Head of caudate nucleus (tissue), 42 donors: ENCODE measurements at regions not wholly inside any gene's neighbourhood (a gene's known extent, or its start where the extent isn't known, plus 50 kb on each side); places are given as distances from the start of the nearest gene placed in this dataset.

ENCODE experiments used
- DNase-seq, 42 donors: peaks; one replicate each; pipeline versions ENCODE4 v3.0.0 to v3.0.0-alpha.2; 2020 to 2021; ENCODE audit warnings: mixed read lengths in 7 of 42
- intact Hi-C: fragments of 100-400 bp; cut with DNase I; formaldehyde crosslinking; loops from one replicate; pipeline ENCODE4 v1.15.0; 2022

- DNase-seq, result peak in 9 of 42 donors; percentile 4 to 62 (median 14)
- intact Hi-C loops, result no loop called here
These were observed 235.0 kb upstream of the KBTBD8 start for GRCh38 chr3:66762916-66763693.

GRCh38 chr3:66778107-66778506 is 220.0 kb upstream of the KBTBD8 start:
- DNase-seq, result no peak
- intact Hi-C loops, result no loop called here

- no peak for DNase-seq
- intact Hi-C loops, result no loop called here
These were observed 219.3 kb upstream of the KBTBD8 start for GRCh38 chr3:66778777-66779176.

GRCh38 chr3:66785191-66785909 is 212.8 kb upstream of the KBTBD8 start:
- DNase-seq, result no peak
- intact Hi-C loops, result no loop called here

GRCh38 chr3:66789580-66790237 is 208.4 kb upstream of the KBTBD8 start:
- DNase-seq, result no peak

GRCh38 chr3:66792086-66792485 is 206.0 kb upstream of the KBTBD8 start:
- DNase-seq, result no peak
- intact Hi-C loops, result no loop called here

More at GRCh38 chr3:66789580-66790237, 208.4 kb upstream of the KBTBD8 start:
- intact Hi-C loops, result no loop called here

GRCh38 chr3:66795365-66795764 is 202.7 kb upstream of the KBTBD8 start:
- no peak for DNase-seq
- intact Hi-C loops, result no loop called here

GRCh38 chr3:66796343-66796742 is 201.8 kb upstream of the KBTBD8 start:
- DNase-seq, result no peak
- intact Hi-C loops, result no loop called here

GRCh38 chr3:66797889-66798560 is 200.1 kb upstream of the KBTBD8 start:
- peak; percentile 11 to 86 (median 60) for DNase-seq

GRCh38 chr3:66800941-66801545 is 197.1 kb upstream of the KBTBD8 start:
- intact Hi-C loops, result no loop called here
- DNase-seq, result no peak

More at GRCh38 chr3:66797889-66798560, 200.1 kb upstream of the KBTBD8 start:
- intact Hi-C loops, result no loop called here

GRCh38 chr3:66803206-66803605 is 194.9 kb upstream of the KBTBD8 start:
- intact Hi-C loops, result no loop called here
- DNase-seq, result peak in 11 of 42 donors; percentile 12 to 62 (median 25)

- DNase-seq, result no peak
- intact Hi-C loops, result no loop called here
These were observed 194.1 kb upstream of the KBTBD8 start for GRCh38 chr3:66803721-66804695.

- intact Hi-C loops, result no loop called here
- DNase-seq, result no peak
These were observed 189.1 kb upstream of the KBTBD8 start for GRCh38 chr3:66808891-66809594.

- intact Hi-C loops, result no loop called here
- DNase-seq, result no peak
These were observed 188.5 kb upstream of the KBTBD8 start for GRCh38 chr3:66809595-66809958.

GRCh38 chr3:66812136-66812535 is 186.0 kb upstream of the KBTBD8 start:
- intact Hi-C loops, result loop anchor here (10.0 kb wide), 1 partner anchor 307 kb away; the partner anchor contains the start of gene LRIG1

GRCh38 chr3:66812741-66813140 is 185.4 kb upstream of the KBTBD8 start:
- intact Hi-C loops, result loop anchor here (10.0 kb wide), 1 partner anchor 308 kb away; the partner anchor contains the start of gene LRIG1

More at GRCh38 chr3:66812136-66812535, 186.0 kb upstream of the KBTBD8 start:
- no peak for DNase-seq

More at GRCh38 chr3:66812741-66813140, 185.4 kb upstream of the KBTBD8 start:
- no peak for DNase-seq
